ENCODE measurements at regions not wholly inside any gene's neighbourhood (a gene's known extent, or its start where the extent isn't known, plus 50 kb on each side); places are given as distances from the start of the nearest gene placed in this dataset.

- Histone ChIP-seq H3K27me3 (ENCODE audit: control insufficient read depth in 2 of 2, insufficient read depth in 2 of 2, low read length in 2 of 2) (no peaks in the 10 kb centered on the region), H3K4me1 (ENCODE audit: control insufficient read depth in 1 of 2, insufficient read depth in 2 of 2, low read length in 2 of 2) (no peaks in the 10 kb centered on the region), H4K20me1 (ENCODE audit: insufficient read depth, low read length) (no peaks in the 10 kb centered on the region), H3K9ac (ENCODE audit: insufficient read depth, low read length, poor library complexity, severe bottlenecking) (no peak overlapping the region), H3K27ac (ENCODE audit: low read depth in 1 of 2, low read length in 2 of 2) (no peak overlapping the region), H3K4me2 (replicated peaks; ENCODE audit: extremely low read depth, low read length, poor library complexity, severe bottlenecking) (no peak overlapping the region), H3K36me3 (replicated peaks in 1 of 2; ENCODE audit: control insufficient read depth in 1 of 2, insufficient read depth in 2 of 2, low read length in 2 of 2) (no peaks in the 10 kb centered on the region), H3K9me3 (replicated peaks in 1 of 2; ENCODE audit: control insufficient read depth in 1 of 2, insufficient read depth in 1 of 2, low read length in 2 of 2) (no peaks in the 10 kb centered on the region), H3K79me2 (ENCODE audit: insufficient read depth, low read length) (no peaks in the 10 kb centered on the region), H2AFZ (ENCODE audit: insufficient read depth, low read depth, low read length, poor library complexity, severe bottlenecking) (no peak overlapping the region), H3K4me3 (replicated peaks in 1 of 3; ENCODE audit: low read depth in 2 of 3, low read length in 3 of 3) (no peak overlapping the region)
- Mint-ChIP-seq H3K4me3 (no peak overlapping the region), H3K4me1 (peaks cover 3% of the 10 kb centered on the region), H3K27me3 (ENCODE audit: low read depth in 3 of 3) (peaks cover 5 to 6% (median 6%) of the 10 kb centered on the region in 3 donors), H3K9me3 (peaks cover 0 to 9% (median 0%) of the 10 kb centered on the region in 7 donors), H3K27ac (no peak overlapping the region), H3K36me3 (no peaks in the 10 kb centered on the region)
- TF ChIP-seq, protein P1, sequence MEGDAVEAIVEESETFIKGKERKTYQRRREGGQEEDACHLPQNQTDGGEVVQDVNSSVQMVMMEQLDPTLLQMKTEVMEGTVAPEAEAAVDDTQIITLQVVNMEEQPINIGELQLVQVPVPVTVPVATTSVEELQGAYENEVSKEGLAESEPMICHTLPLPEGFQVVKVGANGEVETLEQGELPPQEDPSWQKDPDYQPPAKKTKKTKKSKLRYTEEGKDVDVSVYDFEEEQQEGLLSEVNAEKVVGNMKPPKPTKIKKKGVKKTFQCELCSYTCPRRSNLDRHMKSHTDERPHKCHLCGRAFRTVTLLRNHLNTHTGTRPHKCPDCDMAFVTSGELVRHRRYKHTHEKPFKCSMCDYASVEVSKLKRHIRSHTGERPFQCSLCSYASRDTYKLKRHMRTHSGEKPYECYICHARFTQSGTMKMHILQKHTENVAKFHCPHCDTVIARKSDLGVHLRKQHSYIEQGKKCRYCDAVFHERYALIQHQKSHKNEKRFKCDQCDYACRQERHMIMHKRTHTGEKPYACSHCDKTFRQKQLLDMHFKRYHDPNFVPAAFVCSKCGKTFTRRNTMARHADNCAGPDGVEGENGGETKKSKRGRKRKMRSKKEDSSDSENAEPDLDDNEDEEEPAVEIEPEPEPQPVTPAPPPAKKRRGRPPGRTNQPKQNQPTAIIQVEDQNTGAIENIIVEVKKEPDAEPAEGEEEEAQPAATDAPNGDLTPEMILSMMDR (IDR thresholded peaks at IDR 0.05), result no peak
- no CpG with 5 or more reads among the region's 2 CpGs for WGBS (ENCODE audit: insufficient coverage)
- intact Hi-C loops (cut with micrococcal nuclease), result no loop called here
- no peak for DNase-seq
Observed at GRCh38 chr9:19618816-19619215, 170.0 kb downstream of the SLC24A2 start.

DNA sequence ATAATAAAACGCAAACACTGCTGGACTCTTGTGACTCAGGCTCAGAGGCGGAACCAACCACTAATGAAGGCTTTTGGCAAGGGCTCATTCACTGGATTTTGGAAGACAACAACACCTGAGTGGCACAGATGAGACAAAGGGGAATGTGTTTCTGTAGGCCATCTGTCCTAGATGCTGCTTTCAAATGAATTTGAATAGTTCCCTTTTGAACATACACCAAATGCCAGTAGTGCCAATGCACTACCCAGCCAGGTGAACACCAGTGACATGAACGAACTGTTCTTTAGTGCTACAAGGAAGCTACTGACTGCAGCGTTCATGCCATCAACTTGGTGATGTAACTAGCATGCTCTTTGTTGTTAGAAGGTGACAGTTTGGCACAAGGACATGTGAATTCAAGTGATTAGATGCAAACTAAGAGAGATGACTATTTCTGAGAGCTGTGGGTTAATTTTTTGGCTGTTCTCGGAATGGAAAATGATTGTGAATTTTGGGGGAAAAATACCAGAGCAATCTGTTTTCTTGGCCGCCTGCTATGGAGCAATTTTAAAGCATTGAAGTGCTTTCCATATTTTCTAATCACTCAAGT lies 173.7 kb downstream of the SLC24A2 start:
- Histone ChIP-seq H3K79me2 (ENCODE audit: insufficient read depth, low read length) (no peaks in the 10 kb centered on the region), H3K9ac (ENCODE audit: insufficient read depth, low read length, poor library complexity, severe bottlenecking) (no peak overlapping the region), H3K36me3 (replicated peaks in 1 of 2; ENCODE audit: control insufficient read depth in 1 of 2, insufficient read depth in 2 of 2, low read length in 2 of 2) (no peaks in the 10 kb centered on the region), H3K27ac (ENCODE audit: low read depth in 1 of 2, low read length in 2 of 2) (no peak overlapping the region), H3K4me3 (replicated peaks in 1 of 3; ENCODE audit: low read depth in 2 of 3, low read length in 3 of 3) (no peak overlapping the region), H2AFZ (ENCODE audit: insufficient read depth, low read depth, low read length, poor library complexity, severe bottlenecking) (no peak overlapping the region), H3K9me3 (replicated peaks in 1 of 2; ENCODE audit: control insufficient read depth in 1 of 2, insufficient read depth in 1 of 2, low read length in 2 of 2) (no peaks in the 10 kb centered on the region), H4K20me1 (ENCODE audit: insufficient read depth, low read length) (no peaks in the 10 kb centered on the region), H3K4me2 (replicated peaks; ENCODE audit: extremely low read depth, low read length, poor library complexity, severe bottlenecking) (no peak overlapping the region), H3K27me3 (ENCODE audit: control insufficient read depth in 2 of 2, insufficient read depth in 2 of 2, low read length in 2 of 2) (no peaks in the 10 kb centered on the region), H3K4me1 (ENCODE audit: control insufficient read depth in 1 of 2, insufficient read depth in 2 of 2, low read length in 2 of 2) (no peaks in the 10 kb centered on the region)
- H3K36me3 Mint-ChIP-seq, result no peaks in the 10 kb centered on the region
- peaks cover 3% of the 10 kb centered on the region for H3K4me1 Mint-ChIP-seq
- WGBS (ENCODE audit: insufficient coverage), result 95% methylated on average over 4 of the region's 6 CpGs
- peaks cover 10 to 11% (median 11%) of the 10 kb centered on the region in 3 donors for H3K27me3 Mint-ChIP-seq (ENCODE audit: low read depth in 3 of 3)
- intact Hi-C loops (cut with micrococcal nuclease), result no loop called here
- TF ChIP-seq, protein P1 (IDR thresholded peaks at IDR 0.05), result no peak
- H3K9me3 Mint-ChIP-seq, result peaks cover 0 to 9% (median 0%) of the 10 kb centered on the region in 7 donors
- H3K4me3 Mint-ChIP-seq, result no peak overlapping the region
- no peak for DNase-seq
- no peak overlapping the region for H3K27ac Mint-ChIP-seq

Data from CD14-positive monocyte (primary cell).